Suprapubic skin (tissue), 4 donors: ENCODE measurements at regions not wholly inside any gene's neighbourhood (a gene's known extent, or its start where the extent isn't known, plus 50 kb on each side); places are given as distances from the start of the nearest gene placed in this dataset.

Experiments
- DNase-seq, 2 donors: peaks; one replicate each; pipeline ENCODE4 v3.0.0-alpha.2; 2019; ENCODE audit warnings: low spot score in 2 of 2
- H3K27ac ChIP-seq: fragments of 200-600 bp; sonication (generic); one replicate; pipeline ENCODE4 v1.5.1; 2019
- H3K27me3 ChIP-seq: fragments of 200-600 bp; sonication (generic); one replicate; pipeline ENCODE4 v1.5.1; 2019
- H3K36me3 ChIP-seq: fragments of 200-600 bp; sonication (generic); one replicate; pipeline ENCODE4 v1.5.1; 2019
- H3K4me1 ChIP-seq: fragments of 200-600 bp; sonication (generic); one replicate; pipeline ENCODE4 v1.5.1; 2019
- H3K4me3 ChIP-seq: fragments of 200-600 bp; sonication (generic); one replicate; pipeline ENCODE4 v1.5.1; 2019; ENCODE audit warnings: mild to moderate bottlenecking
- H3K9me3 ChIP-seq: fragments of 200-600 bp; sonication (generic); one replicate; pipeline ENCODE4 v1.5.1; 2019
- EP300 ChIP-seq: sonication (generic); formaldehyde crosslinking; IDR thresholded peaks from one replicate; pipeline ENCODE4 v1.6.1; 2017; ENCODE audit warnings: antibody characterized with exemption
- POLR2A ChIP-seq, 2 donors: fragments of 450-650 bp; IDR thresholded peaks; one replicate each; pipeline ENCODE4 v1.6.1; 2017; ENCODE audit warnings: antibody characterized with exemption in 2 of 2, mild to moderate bottlenecking in 2 of 2, moderate library complexity in 2 of 2
- POLR2AphosphoS5 ChIP-seq, 3 donors: sonication (generic); formaldehyde crosslinking; IDR thresholded peaks; one replicate each; pipeline ENCODE4 v1.6.1; 2017; ENCODE audit warnings: antibody characterized with exemption in 3 of 3
- WGBS: methylation state at CpG from one replicate; pipeline ENCODE4 v1.1.5; 2018; 5-methylcytosine and 5-hydroxymethylcytosine counted together
- TF ChIP-seq, protein P1 (sequence below), 2 donors: fragments of 200-600 bp in 1 of 2; fragments of 450-650 bp in 1 of 2; sonication (generic) in 1 of 2; IDR thresholded peaks; one replicate each; pipeline ENCODE4 v1.5.1; 2016 to 2019; ENCODE audit warnings: antibody characterized with exemption in 2 of 2, mild to moderate bottlenecking in 1 of 2, moderate library complexity in 1 of 2

DNA sequence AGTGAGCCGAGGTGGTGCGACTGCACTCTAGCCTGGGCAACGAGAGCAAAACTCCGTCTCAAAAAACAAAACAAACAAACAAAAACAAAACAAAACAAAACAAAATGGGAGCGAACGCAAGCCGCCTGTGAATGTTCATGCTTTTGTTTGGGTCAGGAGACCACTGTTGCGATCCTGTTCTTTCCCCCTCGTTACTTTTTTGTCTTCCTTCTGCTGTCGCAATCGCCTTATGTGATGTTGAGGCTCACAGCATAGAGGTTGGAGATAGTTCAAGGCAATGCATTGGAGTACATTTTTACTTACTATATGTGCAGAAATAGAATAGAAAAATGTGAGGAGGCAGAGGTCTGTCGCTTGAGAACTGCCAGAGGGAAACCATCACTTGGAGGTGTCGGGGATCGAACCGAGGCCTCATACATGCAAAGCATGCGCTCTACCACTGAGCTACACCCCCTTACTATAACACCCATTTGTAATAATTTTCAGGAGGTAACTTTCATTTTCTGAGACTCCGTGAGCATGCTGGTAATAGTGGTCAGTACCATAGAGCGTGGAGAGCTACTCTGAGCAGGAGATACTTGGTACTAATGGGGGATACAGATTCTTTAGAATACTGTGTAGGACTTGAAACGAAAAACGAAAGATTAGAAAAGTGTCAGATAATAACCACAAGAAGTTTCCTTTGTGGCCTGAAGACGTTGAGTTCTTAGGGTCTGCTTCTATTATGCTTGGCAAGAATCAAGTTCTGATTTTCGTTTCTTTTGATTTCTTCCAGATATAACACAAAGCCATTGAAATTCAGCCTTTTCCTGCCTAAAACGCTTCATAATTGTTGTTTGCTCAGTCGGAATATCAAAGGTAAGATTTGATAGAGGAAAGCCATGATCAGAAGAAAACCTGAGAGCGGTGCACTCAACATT is 121.1 kb downstream of the TRIM27 start:
- DNase-seq, result no peak
- Histone ChIP-seq H3K4me3 (no peak overlapping the region), H3K9me3 (no peaks in the 10 kb centered on the region), H3K27ac (no peak overlapping the region), H3K4me1 (no peaks in the 10 kb centered on the region), H3K36me3 (no peaks in the 10 kb centered on the region), H3K27me3 (peaks cover 79% of the 10 kb centered on the region)
- no peak for TF ChIP-seq POLR2A (IDR thresholded peaks at IDR 0.05)
- TF ChIP-seq, protein P1, sequence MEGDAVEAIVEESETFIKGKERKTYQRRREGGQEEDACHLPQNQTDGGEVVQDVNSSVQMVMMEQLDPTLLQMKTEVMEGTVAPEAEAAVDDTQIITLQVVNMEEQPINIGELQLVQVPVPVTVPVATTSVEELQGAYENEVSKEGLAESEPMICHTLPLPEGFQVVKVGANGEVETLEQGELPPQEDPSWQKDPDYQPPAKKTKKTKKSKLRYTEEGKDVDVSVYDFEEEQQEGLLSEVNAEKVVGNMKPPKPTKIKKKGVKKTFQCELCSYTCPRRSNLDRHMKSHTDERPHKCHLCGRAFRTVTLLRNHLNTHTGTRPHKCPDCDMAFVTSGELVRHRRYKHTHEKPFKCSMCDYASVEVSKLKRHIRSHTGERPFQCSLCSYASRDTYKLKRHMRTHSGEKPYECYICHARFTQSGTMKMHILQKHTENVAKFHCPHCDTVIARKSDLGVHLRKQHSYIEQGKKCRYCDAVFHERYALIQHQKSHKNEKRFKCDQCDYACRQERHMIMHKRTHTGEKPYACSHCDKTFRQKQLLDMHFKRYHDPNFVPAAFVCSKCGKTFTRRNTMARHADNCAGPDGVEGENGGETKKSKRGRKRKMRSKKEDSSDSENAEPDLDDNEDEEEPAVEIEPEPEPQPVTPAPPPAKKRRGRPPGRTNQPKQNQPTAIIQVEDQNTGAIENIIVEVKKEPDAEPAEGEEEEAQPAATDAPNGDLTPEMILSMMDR (IDR thresholded peaks at IDR 0.05), result no peak
- no peak for TF ChIP-seq POLR2AphosphoS5 (IDR thresholded peaks at IDR 0.05)
- TF ChIP-seq EP300, result no peak
- 37% methylated on average over 25 of the region's 25 CpGs for WGBS

DNA sequence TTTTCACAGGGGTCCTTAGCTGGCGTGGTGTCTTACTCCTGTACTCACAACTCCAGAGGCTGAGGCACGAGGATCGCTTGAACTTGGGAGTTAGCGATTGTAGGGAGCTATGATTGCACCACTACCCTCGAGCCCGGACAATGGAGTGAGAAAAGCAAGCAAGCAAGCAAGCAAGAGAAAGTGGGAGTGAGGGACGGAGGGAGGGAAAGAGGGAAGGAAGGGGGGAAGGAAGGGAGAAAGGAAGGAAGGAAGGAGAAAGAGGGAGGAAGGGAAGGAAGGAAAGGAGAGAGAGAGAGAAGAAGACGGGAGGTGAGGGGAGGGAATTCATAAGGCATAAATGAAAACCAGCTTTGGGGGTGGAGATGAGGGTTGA is 120.5 kb downstream of the TRIM27 start:
- H3K36me3 ChIP-seq, result no peaks in the 10 kb centered on the region
- peaks cover 81% of the 10 kb centered on the region for H3K27me3 ChIP-seq
- TF ChIP-seq EP300 (no peak), POLR2A (IDR thresholded peaks at IDR 0.05) (no peak), POLR2AphosphoS5 (IDR thresholded peaks at IDR 0.05) (no peak)
- TF ChIP-seq, protein P1 (IDR thresholded peaks at IDR 0.05), result no peak
- no peak overlapping the region for H3K4me3 ChIP-seq
- DNase-seq, result no peak
- no peaks in the 10 kb centered on the region for H3K9me3 ChIP-seq
- no peak overlapping the region for H3K27ac ChIP-seq
- no peaks in the 10 kb centered on the region for H3K4me1 ChIP-seq
- WGBS, result 7% methylated on average over 8 of the region's 8 CpGs

DNA sequence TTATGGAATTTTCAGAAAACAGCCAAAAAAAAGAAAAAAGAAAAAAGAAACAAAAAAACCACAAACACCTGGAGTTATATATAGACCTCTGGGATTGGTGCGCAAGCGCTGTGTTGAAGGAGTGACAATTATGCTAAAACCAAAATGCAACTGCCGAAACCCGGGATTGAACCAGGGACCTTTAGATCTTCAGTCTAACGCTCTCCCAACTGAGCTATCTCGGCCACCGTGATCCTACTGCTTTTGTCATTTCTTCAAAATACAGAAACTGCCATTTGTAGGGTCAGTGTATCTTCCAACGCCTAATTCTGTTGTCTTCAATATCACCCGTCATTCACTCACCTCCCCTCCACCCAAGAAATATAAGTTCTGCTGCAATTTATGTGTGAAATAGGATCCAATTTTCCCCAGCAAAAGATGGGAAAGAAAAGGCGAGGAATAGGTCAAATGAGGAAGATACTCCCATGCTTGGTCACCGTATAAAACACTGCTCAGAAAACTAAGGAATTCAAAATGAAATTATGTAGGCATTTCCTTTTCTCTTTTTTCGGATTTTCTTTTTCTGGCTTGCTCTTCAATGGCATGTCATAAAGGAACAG is 116.0 kb downstream of the TRIM27 start:
- Histone ChIP-seq H3K36me3 (no peaks in the 10 kb centered on the region), H3K4me3 (no peak overlapping the region), H3K9me3 (no peaks in the 10 kb centered on the region), H3K27me3 (peaks cover 97% of the 10 kb centered on the region), H3K27ac (no peak overlapping the region), H3K4me1 (no peaks in the 10 kb centered on the region)
- WGBS, result 16% methylated on average over 12 of the region's 12 CpGs
- no peak for DNase-seq
- TF ChIP-seq, protein P1 (IDR thresholded peaks at IDR 0.05), result no peak
- TF ChIP-seq EP300 (no peak), POLR2A (IDR thresholded peaks at IDR 0.05) (no peak), POLR2AphosphoS5 (IDR thresholded peaks at IDR 0.05) (no peak)

DNA sequence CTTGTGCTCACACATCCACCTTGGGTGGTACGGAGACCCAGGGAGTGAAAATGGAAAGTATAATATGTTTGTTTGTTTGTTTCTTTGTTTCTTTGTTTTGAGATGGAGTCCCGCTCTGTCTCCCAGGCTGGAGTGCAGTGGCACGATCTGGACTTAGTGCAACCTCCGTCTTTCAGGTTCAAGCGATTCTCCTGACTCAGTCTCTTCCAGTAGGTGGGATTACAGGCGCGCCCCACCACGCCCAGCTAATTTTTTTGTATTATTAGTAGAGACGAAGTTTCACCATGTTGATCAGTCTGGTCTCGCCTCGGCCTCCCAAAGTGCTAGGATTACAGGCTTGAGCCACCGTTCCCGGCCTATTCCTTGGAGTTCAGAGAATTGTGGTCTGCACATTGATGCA is 115.4 kb downstream of the TRIM27 start:
- Histone ChIP-seq H3K27ac (no peak overlapping the region), H3K27me3 (peaks cover 97% of the 10 kb centered on the region), H3K4me3 (no peak overlapping the region), H3K36me3 (no peaks in the 10 kb centered on the region), H3K4me1 (no peaks in the 10 kb centered on the region), H3K9me3 (no peaks in the 10 kb centered on the region)
- WGBS, result 16% methylated on average over 13 of the region's 13 CpGs
- TF ChIP-seq POLR2A (IDR thresholded peaks at IDR 0.05), result no peak
- no peak for TF ChIP-seq POLR2AphosphoS5 (IDR thresholded peaks at IDR 0.05)
- TF ChIP-seq EP300, result no peak
- TF ChIP-seq, protein P1 (IDR thresholded peaks at IDR 0.05), result no peak
- DNase-seq, result no peak

DNA sequence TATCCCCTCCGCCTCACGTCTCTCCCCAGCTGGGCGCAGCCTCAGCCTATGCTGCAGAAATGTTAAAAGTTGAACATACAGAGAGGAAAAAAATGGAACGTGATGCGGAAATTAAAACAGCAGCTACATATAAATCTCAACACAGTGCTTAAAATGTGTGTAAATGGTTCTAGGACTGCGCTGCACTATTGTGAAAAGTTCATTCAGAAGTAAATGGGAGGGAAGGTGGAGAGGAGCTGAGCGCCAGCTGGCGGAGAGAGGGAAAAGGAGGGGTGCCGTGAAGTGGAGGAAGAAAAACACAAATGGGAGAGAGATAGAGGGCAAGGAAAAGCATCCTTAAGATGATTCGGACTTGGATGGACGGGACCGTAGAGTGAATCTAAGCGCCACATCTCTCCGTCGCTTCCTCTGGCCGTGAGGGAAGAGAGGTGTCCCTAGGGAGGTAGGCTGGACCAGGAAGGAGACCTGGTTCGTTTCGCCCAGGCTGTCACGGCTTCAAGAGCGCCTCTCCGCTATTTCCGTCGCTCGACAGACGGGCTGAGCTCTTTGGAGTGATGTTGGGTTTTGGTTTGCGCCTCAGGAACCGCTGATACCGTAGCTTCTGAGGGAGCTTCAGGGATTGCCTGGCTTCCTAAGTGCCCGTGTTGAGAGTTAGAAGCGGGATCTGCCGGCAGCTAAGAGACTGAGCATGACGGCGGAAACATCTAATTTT is 113.7 kb downstream of the TRIM27 start:
- H3K27me3 ChIP-seq, result peaks cover 97% of the 10 kb centered on the region
- DNase-seq, result no peak
- WGBS, result 7% methylated on average over 33 of the region's 33 CpGs

More for the DNA sequence above, 113.7 kb downstream of the TRIM27 start:
- no peaks in the 10 kb centered on the region for H3K36me3 ChIP-seq
- H3K27ac ChIP-seq, result no peak overlapping the region
- no peak overlapping the region for H3K4me3 ChIP-seq
- H3K4me1 ChIP-seq, result no peaks in the 10 kb centered on the region
- TF ChIP-seq, protein P1 (IDR thresholded peaks at IDR 0.05), result no peak
- TF ChIP-seq POLR2AphosphoS5 (IDR thresholded peaks at IDR 0.05) (no peak), POLR2A (IDR thresholded peaks at IDR 0.05) (no peak), EP300 (no peak)
- H3K9me3 ChIP-seq, result no peaks in the 10 kb centered on the region
